ENCODE measurements at regions not wholly inside any gene's neighbourhood (a gene's known extent, or its start where the extent isn't known, plus 50 kb on each side); places are given as distances from the start of the nearest gene placed in this dataset.
"Not testable (repeated sequence)": the region's sequence is repeated elsewhere in the genome, so short reads cannot be mapped to it uniquely, and the experiment has no call there.

GRCh38 chr13:111064661-111065060 is 50.4 kb upstream of the ARHGEF7 start:
- no peak for DNase-seq

GRCh38 chr13:111062966-111063365 is 52.1 kb upstream of the ARHGEF7 start:
- no peak for DNase-seq

GRCh38 chr13:111062305-111062704 is 52.8 kb upstream of the ARHGEF7 start:
- DNase-seq, result no peak

- no peak for DNase-seq
Observed at GRCh38 chr13:111061358-111062045, 53.6 kb upstream of the ARHGEF7 start.

GRCh38 chr13:111060237-111060919 is 54.7 kb upstream of the ARHGEF7 start:
- DNase-seq, result no peak

- no peak for DNase-seq
Observed at GRCh38 chr13:111058796-111059506, 56.2 kb upstream of the ARHGEF7 start.

GRCh38 chr13:111058339-111058738 is 56.8 kb upstream of the ARHGEF7 start:
- DNase-seq, result not testable (repeated sequence)

- DNase-seq, result not testable (repeated sequence)
Observed at GRCh38 chr13:111051726-111052232, 63.3 kb upstream of the ARHGEF7 start.

- DNase-seq, result no peak
Observed at GRCh38 chr13:111051041-111051725, 63.9 kb upstream of the ARHGEF7 start.

- no peak for DNase-seq
Observed at GRCh38 chr13:111050539-111050879, 64.6 kb upstream of the ARHGEF7 start.

GRCh38 chr13:111049791-111050538 is 65.1 kb upstream of the ARHGEF7 start:
- DNase-seq, result no peak

GRCh38 chr13:111048387-111048786 is 66.7 kb upstream of the ARHGEF7 start:
- DNase-seq, result no peak

GRCh38 chr13:111047326-111047725 is 67.8 kb upstream of the ARHGEF7 start:
- no peak for DNase-seq

- DNase-seq, result no peak
Observed at GRCh38 chr13:111046590-111047141, 68.4 kb upstream of the ARHGEF7 start.

GRCh38 chr13:111045170-111045569 is 69.9 kb upstream of the ARHGEF7 start:
- no peak for DNase-seq

- no peak for DNase-seq
Observed at GRCh38 chr13:111044087-111044830, 70.9 kb upstream of the ARHGEF7 start.

- peak; percentile 33 for DNase-seq
Observed at GRCh38 chr13:111043575-111043982, 71.5 kb upstream of the ARHGEF7 start.

- no peak for DNase-seq
Observed at GRCh38 chr13:111042661-111043226, 72.4 kb upstream of the ARHGEF7 start.

- no peak for DNase-seq
Observed at GRCh38 chr13:111040830-111041229, 74.3 kb upstream of the ARHGEF7 start.

GRCh38 chr13:111039735-111040134 is 75.4 kb upstream of the ARHGEF7 start:
- no peak for DNase-seq

GRCh38 chr13:111038887-111039286 is 76.2 kb upstream of the ARHGEF7 start:
- no peak for DNase-seq
